HG02840 (cell line): ENCODE measurements at regions not wholly inside any gene's neighbourhood (a gene's known extent, or its start where the extent isn't known, plus 50 kb on each side); places are given as distances from the start of the nearest gene placed in this dataset.
"Not testable (repeated sequence)": the region's sequence is repeated elsewhere in the genome, so short reads cannot be mapped to it uniquely, and the experiment has no call there.

Source experiments
- ATAC-seq: cut with Tn5 transposase; IDR thresholded peaks from one replicate; pipeline ENCODE4 v1.9.1; 2021; ENCODE audit warnings: mild to moderate bottlenecking, moderate library complexity, moderate number of reproducible peaks; ENCODE audit not compliant: unreplicated experiment, low FRiP score

DNA sequence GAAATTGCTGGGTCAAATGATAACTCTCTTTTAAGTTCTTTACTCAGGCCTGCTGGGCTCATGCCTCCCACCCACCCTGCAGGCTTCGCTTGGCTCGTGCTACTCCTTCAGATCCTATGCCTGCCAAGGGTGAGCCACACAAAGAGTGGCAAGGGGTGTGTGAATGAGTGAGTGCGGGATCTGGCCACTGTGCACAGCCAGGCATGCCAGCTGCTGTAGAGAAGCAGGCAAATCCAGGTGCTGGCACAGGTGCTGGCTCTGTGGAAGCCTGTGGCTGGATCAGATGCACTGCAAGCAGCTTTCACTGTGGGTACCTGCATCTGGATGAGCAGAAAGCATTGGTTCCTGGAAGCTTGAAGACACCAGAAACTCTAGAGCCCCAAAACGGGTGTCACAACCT lies 1055.7 kb upstream of the EPHA6 start:
- no peak for ATAC-seq

DNA sequence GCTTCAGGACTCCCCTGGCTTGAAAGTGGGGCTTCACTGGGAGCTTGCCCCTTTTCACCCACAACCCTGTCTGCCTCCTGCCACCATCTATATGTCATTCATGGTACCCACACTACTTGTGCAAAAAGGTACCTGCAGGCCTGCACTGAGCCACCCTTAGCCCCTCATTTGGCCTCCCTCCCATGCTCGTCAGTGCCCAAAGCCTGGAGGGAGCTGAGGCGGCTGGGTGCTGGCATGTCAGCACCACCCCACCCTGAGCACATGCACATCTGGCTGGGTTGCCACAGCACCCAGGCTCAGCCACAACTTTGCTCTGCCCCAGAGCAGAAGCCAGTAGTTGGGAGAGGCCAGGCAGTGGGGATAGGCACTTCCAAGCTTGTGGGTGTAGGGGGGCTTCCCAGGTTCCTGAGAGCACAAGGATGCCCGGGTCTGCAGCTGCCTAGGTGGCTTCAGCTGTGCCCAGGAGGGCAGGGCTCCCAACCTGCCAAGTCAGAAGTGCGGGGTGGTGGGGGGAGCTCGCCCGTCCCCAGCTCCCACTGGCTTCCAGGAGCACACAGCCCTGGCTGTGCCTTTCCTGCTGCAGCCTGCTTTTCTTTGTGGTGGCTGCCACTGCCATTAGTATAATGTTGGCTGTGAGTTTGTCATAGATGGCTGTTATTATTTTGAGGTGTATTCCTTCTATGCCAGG lies 1054.6 kb upstream of the EPHA6 start:
- no peak for ATAC-seq

DNA sequence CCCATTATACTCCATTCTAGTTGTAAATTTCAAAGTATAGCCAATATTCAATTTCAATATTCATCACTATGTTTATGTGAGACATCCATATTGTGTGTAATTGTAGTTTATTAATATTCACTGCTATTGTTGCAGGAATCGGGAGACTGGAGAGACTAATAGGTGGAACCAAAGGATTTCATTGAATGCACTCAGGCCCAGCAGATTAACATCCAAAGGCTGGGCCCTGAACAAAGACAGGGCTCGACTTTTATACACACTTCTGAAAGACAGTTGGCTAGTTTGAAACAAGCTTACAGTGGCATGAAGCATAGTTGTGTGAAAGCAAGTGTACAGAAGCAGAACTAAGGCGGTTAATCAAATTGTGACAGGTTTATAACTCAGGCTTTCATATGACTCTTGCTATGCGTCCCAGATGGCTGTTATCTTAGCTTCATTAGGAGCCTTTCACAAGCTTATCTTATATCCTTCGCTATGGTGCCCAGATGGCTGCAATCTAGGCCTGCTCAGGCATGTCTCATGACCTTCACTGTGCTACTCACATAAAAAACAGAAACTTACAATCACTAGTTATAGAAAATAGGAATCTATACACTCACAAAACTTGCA lies 1038.8 kb upstream of the EPHA6 start:
- no peak for ATAC-seq

DNA sequence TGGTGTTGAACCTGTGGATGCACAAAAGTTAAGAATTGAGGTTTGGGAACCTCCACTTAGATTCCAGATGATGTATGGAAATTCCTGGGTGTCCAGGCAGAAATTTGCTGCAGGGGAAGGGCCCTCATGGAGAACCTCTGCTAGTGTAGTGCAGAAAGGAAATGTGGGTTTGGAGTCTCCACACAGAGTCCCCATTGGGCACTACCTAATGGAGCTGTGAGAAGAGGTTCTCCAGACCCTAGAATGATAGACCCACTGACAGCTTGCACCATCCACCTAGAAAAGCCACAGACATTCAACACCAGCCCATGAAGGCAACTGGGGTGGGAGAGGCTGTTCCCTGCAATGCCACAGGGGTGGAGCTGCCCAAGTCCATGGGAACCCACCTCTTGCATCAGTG lies 1032.8 kb upstream of the EPHA6 start:
- ATAC-seq = no peak

DNA sequence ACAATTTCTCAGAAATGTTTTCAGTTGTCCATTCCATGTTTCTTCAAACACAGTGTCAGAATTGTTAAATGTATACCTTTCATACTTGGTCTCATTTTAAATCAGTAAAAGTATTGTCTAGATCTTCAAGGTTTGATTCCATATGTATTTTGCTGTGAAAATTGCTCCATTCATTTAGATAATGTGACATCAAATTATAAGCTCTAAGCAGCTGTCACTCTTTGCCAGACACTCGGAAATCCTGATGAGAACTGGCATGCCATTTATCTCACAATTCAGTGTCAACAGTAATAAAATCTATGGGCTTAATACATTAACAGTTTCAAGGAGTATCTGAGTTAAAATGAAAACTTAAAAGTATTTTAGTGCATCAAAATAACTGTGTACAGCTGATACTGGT lies 1025.3 kb upstream of the EPHA6 start:
- no peak for ATAC-seq

DNA sequence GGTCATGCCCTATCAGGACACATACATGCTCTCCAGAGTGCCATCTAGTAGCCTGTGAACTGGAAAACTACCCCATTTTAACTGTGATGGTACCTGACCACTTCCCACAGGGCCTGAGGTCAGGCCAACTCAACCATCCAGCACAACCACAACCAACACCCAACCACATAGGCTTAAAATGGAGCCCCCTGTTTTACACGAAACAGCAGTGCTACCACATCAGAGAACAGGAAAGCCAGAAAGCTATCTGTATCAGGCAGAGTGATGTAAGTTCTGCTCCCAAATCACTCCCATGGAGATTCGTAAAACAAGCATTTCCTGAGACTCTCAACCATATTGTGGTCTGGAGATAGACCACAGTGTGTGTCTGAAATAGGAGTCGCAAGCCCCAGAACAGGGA lies 1017.3 kb upstream of the EPHA6 start:
- ATAC-seq = no peak

DNA sequence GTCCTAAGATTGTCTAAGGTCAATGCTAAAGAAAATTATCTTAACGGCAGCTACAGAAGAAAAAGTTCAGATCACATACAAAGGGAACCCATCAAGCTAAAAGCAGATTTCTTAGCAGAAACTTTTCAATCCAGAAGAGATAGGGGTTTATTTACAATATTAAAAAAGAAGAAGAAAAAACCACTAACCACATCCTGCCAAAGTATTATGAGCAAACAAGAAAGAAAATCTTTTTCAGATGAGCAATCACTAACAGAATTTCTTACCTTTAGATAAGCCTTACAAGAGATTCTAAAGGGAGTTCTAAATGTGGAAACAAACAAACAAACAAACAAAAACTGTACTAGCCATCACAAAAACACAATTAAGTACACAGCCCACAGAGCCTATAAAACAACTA lies 1015.8 kb upstream of the EPHA6 start:
- ATAC-seq = no peak

DNA sequence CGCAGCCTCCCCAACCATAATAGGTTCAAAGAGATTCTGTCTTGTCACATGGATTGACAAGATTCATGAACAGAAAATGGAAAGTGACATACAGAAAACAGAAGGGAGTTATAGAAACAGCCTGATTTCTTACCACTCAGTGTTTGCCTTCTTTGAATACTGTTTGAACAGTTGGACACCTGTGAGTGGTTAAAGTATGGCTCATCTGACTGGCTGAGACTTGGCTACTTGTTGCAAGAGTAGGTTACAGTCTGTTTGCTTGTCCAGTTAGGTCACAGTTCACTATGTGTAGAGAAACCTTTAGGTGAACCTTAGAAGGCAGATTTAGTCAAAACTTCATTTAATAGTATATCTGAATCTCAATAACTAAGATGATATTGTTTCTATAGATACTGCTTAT lies 1003.9 kb upstream of the EPHA6 start:
- no peak for ATAC-seq

DNA sequence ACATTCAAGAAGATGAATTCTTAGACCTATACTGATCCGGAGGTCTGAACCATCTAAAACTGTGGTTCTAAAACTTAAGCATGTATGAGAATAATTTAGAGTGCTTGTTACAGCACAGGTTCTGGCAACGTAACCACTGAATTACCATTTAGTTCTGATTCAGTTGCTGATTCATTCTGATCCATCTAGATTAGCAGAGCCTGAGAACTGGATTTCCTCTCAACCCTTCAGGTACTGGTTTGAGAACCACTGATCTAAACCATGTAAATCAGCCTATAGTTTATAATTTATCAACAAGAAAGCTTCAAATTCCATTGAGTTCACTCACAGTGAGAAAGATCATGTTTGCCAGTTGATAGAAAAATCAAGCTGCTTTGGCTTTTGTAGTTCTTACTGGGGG lies 1001.1 kb upstream of the EPHA6 start:
- no peak for ATAC-seq

DNA sequence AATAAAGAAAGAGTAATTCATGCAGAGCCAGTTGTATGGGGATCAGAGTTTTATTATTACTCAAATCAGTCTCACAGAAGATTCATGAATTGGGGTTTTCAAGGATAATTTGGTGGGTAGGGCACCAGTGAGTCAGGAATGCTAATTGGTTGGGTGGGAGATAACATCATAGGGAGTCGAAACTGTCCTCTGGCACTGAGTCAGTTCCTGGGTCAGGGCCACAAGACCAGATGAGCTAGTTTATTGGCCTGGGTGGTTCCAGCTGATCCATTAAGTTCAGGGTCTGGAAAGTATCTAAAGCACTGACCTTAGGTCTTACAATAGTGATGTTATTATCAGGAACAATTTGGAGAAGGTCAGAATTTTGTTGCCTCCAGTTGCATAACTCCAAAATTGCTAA lies 998.6 kb upstream of the EPHA6 start:
- ATAC-seq = no peak

DNA sequence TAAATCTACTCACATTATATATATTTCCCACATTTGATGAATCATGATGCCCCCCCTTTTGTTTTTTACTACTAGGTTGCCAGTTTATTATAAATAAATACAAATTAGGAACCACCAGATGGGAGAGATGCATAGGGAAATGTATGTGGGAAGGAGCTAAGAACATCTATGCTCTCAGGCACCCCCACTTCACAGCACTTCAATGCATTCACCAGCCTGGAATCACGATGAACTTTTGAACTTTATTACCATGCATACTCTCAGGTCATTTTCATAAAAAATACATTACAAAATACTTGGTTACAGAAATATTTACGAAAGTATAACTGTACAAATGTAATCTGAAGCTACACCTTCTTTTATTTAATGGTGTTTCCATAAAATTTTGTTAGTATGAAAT lies 988.0 kb upstream of the EPHA6 start:
- no peak for ATAC-seq

DNA sequence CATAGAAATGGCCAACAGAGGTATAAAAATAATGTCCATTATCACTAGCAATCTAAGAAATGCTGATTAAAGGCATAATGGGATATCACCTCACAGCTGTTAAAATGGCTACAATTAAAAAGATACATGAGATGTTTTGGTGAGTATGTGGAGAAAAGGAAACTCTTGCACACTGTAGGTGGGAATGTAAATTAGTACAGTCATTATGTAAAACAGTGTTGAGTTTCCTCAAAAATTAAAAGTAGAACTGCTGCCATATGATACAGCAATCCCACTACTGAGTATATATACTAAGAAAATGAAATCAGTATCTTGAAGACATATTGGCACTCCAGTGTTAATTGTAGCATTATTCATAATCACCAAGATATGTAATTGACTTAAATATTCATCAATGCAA lies 982.2 kb upstream of the EPHA6 start:
- no peak for ATAC-seq

DNA sequence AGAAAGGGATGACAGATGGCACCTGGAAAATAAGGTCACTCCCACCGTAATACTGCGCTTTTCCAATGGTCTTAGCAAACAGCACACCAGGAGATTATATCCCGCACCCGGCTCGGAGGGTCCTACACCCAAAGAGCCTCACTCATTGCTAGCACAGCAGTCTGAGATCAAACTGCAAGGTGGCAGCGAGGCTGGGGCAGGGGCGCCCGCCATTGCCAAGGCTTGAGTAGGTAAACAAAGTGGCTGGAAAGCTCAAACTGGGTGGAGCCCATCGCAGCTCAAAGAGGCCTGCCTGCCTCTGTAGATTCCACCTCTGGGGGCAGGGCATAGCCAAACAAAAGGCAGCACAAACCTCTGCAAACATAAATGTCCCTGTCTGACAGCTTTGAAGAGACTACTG lies 953.8 kb upstream of the EPHA6 start:
- not testable (repeated sequence) for ATAC-seq

DNA sequence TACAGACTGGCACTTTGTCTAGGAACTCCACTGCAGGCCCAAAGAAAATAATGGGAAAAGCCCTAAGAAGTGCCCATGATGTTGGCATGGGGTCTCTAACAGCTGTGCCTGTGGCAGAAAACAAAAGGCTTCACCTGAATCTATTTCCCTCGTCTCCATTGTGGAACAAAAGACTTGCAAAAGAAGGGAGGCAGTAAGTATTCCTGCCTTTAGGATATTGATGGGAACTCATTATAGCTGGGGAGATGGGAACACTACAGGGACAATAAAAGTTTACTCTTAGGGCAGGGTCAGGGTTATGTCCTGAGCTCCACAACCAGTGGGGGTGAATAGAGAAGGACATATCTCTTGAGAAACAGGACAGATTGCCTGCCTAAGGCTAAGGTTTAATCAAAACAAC lies 930.6 kb upstream of the EPHA6 start:
- no peak for ATAC-seq

DNA sequence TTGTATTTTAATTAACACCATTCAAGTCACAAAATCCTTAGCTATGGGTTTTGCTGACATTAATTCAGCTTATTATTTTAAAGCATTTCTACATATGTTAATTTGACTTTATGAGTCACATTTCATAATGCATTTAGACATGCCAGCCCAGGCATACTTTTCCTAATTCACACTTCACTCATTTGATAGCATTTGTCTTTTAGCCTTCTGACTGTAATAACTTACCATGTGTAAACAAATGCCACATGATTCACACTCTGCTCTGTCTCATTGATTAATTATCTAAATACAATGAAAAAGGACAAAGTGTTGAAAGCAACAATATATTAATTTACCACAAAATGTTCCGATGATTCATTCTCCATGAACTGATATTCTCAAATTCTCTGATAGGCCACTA lies 927.8 kb upstream of the EPHA6 start:
- ATAC-seq = no peak

DNA sequence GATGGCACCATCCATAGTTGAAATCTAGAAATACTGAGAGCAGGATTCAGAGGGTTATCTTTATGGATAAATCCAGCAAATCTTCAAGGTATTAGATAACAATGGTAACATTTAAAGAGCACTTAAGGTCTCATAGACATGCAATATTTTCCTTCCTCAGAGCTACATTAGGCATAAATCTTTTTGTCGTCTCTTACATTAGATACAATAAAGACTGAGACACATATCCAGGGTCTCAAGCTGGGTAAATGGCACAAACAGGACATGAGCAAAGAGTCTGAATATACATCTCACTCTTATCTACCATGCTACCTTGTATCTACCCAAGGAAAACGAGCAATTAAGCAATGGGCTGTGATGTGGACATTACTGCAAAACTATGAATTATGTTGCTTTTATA lies 927.3 kb upstream of the EPHA6 start:
- no peak for ATAC-seq

DNA sequence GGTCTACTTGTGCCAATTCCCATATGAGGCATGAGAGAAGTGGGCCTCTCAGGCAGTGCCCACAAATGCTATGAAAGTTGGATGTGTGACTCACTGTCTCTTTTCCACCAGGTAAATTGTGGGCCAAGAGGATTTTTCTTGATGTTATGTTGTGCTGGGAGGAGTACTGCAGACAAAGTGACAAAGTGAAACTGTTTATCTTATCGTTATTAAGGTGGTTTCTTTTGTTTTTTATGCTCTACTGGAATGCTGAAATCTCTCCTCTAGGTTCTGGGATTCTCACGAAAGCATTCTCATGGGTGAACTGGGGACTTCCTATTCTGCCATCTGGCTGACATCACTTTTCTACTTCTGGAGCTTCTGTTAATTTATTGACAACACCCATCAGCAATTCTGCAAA lies 919.6 kb upstream of the EPHA6 start:
- no peak for ATAC-seq

DNA sequence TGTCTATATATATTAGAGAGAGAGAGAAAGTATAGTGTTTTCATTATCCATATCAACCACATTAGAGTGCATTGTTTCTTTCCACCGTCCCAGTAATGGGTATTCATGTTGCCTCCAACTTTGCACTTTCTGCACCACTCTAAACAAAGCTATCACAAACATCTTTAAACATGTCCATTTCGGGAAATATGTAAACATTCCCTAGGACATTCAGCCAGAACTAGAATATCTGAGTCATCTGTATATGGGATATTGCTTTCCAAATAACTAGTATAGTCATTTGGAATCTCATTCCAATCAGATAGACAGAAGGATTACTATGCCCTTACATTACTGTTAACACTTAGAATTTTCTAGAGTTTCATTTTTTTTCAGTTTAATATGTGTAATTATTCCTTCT lies 914.9 kb upstream of the EPHA6 start:
- ATAC-seq = no peak

DNA sequence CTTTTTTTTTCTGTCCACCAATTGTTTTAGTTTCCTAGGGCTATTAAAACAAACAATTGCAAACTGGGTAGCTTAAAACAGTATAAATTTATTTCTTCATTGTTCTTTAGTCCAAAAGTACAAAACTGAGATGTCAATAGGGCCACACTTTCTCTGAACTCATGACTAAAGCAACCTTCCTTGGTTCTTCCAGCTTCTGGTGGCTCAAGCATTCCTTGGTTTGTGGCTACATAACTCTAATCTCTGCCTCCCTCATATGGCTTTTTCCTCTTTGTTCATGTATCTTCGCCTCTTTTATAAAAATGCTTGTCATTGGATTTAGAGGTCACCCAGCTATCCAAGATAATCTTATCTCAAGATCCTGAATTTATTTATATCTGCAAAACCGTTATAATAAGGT lies 914.5 kb upstream of the EPHA6 start:
- ATAC-seq = no peak

DNA sequence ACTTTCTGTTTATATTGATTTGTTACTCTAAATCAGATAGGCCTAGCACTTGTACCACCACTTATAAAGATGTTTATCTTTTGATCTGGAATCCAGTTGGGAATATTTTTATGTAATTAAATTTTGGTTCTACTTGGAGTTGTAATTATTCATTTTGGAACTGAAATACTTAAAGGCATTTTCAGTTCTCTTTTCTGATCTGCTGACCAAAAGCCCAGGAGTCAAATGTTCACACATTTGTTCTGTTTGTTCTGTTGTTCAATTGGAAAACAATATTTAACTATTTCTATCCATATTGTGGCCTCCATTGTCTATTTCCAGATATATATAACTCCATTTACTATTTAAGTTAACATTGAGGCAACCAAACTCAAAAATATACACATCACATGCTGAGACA lies 912.4 kb upstream of the EPHA6 start:
- ATAC-seq = no peak

DNA sequence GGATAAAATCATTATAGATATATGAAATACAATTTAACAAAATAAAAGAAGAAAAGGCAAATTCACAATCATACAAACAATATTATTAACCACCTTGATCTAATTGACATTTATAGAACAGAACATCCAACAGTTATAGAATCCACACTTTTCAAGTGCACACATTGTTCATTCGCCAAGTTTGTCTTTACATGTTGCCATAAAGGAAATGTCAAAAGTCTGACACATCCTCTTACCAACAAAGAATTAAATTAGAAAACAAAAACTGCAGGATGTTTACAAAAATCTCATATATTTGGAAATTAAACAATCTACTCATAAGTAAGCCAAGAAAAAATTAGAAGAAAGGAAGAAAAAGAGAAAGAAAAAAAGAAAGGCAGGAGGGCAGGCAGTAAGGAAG lies 909.2 kb upstream of the EPHA6 start:
- no peak for ATAC-seq

DNA sequence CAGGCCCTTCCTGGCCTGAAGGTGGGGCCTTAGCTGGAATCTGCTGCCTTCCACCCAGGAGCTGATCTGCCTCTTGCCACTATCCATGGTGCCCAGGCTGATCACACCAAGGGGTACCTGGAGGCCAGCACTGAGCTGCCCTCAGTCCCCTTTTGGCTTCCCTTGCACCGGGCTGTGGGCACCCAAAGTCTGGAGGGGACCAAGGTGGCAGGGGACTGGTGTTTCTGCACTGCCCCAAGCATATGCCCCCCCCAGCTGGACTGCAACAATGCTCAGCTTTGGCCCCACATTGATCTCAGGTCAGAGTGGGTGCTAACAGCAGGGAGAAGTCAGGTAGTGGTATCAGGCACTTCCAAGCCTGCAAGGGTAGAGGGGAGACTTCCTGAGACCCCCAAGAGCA lies 902.6 kb upstream of the EPHA6 start:
- ATAC-seq = no peak
